Immature natural killer cell (primary cell): ENCODE measurements at regions not wholly inside any gene's neighbourhood (a gene's known extent, or its start where the extent isn't known, plus 50 kb on each side); places are given as distances from the start of the nearest gene placed in this dataset.

Experiments used
- DNase-seq, 3 donors: peaks; one replicate each; pipeline ENCODE4 v3.0.0; 2022; ENCODE audit warnings: mixed read lengths in 1 of 3
- H3K27ac Mint-ChIP-seq, 6 donors: one replicate each; pipeline ENCODE4 v1.8.0; 2020; ENCODE audit warnings: mixed read lengths in 6 of 6, mild to moderate bottlenecking in 5 of 6, inconsistent platforms in 4 of 6, moderate library complexity in 3 of 6
- H3K27me3 Mint-ChIP-seq, 3 donors: one replicate each; pipeline ENCODE4 v1.8.0; 2020 to 2021; ENCODE audit warnings: low read depth in 3 of 3, mild to moderate bottlenecking in 3 of 3, mixed read lengths in 3 of 3, moderate library complexity in 3 of 3, inconsistent platforms in 1 of 3
- H3K36me3 Mint-ChIP-seq, 3 donors: one replicate each; pipeline ENCODE4 v1.8.0; 2020; ENCODE audit warnings: mixed read lengths in 3 of 3, inconsistent platforms in 2 of 3, mild to moderate bottlenecking in 2 of 3
- H3K4me1 Mint-ChIP-seq, 2 donors: one replicate each; pipeline ENCODE4 v1.8.0; 2020; ENCODE audit warnings: inconsistent platforms in 2 of 2, mild to moderate bottlenecking in 2 of 2, mixed read lengths in 2 of 2, moderate library complexity in 1 of 2
- H3K4me3 Mint-ChIP-seq, 5 donors: one replicate each; pipeline ENCODE4 v1.8.0; 2020; ENCODE audit warnings: mild to moderate bottlenecking in 5 of 5, mixed read lengths in 5 of 5, inconsistent platforms in 3 of 5, moderate library complexity in 3 of 5
- H3K9me3 Mint-ChIP-seq, 6 donors: one replicate each; pipeline ENCODE4 v1.8.0; 2020; ENCODE audit warnings: mild to moderate bottlenecking in 6 of 6, mixed read lengths in 6 of 6, inconsistent platforms in 4 of 6, moderate library complexity in 3 of 6

GRCh38 chr4:4782969-4783368 is 76.5 kb upstream of the MSX1 start:
- Mint-ChIP-seq H3K4me3 (no peak overlapping the region), H3K27ac (no peak overlapping the region), H3K36me3 (no peaks in the 10 kb centered on the region), H3K9me3 (peaks cover 3 to 8% (median 5%) of the 10 kb centered on the region in 6 donors), H3K4me1 (no peaks in the 10 kb centered on the region), H3K27me3 (peaks cover 0 to 5% (median 2%) of the 10 kb centered on the region in 3 donors)
- DNase-seq: no peak

GRCh38 chr4:4781936-4782707 is 77.3 kb upstream of the MSX1 start:
- H3K36me3 Mint-ChIP-seq: no peaks in the 10 kb centered on the region
- H3K27me3 Mint-ChIP-seq: peaks cover 0 to 5% (median 0%) of the 10 kb centered on the region in 3 donors
- peaks cover 0 to 3% (median 0%) of the 10 kb centered on the region in 6 donors for H3K9me3 Mint-ChIP-seq
- no peak for DNase-seq
- H3K4me3 Mint-ChIP-seq: no peak overlapping the region
- no peak overlapping the region for H3K27ac Mint-ChIP-seq
- no peaks in the 10 kb centered on the region for H3K4me1 Mint-ChIP-seq

GRCh38 chr4:4780729-4781244 is 78.7 kb upstream of the MSX1 start:
- H3K27ac Mint-ChIP-seq: no peak overlapping the region
- H3K9me3 Mint-ChIP-seq: peaks cover 0 to 2% (median 0%) of the 10 kb centered on the region in 6 donors
- no peak overlapping the region for H3K4me3 Mint-ChIP-seq
- H3K4me1 Mint-ChIP-seq: no peaks in the 10 kb centered on the region
- peaks cover 0 to 5% (median 0%) of the 10 kb centered on the region in 3 donors for H3K27me3 Mint-ChIP-seq
- no peaks in the 10 kb centered on the region for H3K36me3 Mint-ChIP-seq
- DNase-seq: no peak

- no peaks in the 10 kb centered on the region for H3K9me3 Mint-ChIP-seq
- no peak for DNase-seq
- no peaks in the 10 kb centered on the region for H3K36me3 Mint-ChIP-seq
- peaks cover 0 to 5% (median 0%) of the 10 kb centered on the region in 3 donors for H3K27me3 Mint-ChIP-seq
- H3K27ac Mint-ChIP-seq: no peak overlapping the region
- H3K4me1 Mint-ChIP-seq: no peaks in the 10 kb centered on the region
- no peak overlapping the region for H3K4me3 Mint-ChIP-seq
Observed at GRCh38 chr4:4779486-4779885, 80.0 kb upstream of the MSX1 start.

- Mint-ChIP-seq H3K4me1 (no peaks in the 10 kb centered on the region), H3K9me3 (no peaks in the 10 kb centered on the region), H3K36me3 (no peaks in the 10 kb centered on the region), H3K27ac (no peak overlapping the region), H3K4me3 (no peak overlapping the region), H3K27me3 (peaks cover 0 to 5% (median 0%) of the 10 kb centered on the region in 3 donors)
- DNase-seq: no peak
Observed at GRCh38 chr4:4779054-4779453, 80.4 kb upstream of the MSX1 start.

- no peak for DNase-seq
- H3K36me3 Mint-ChIP-seq: no peaks in the 10 kb centered on the region
- no peaks in the 10 kb centered on the region for H3K4me1 Mint-ChIP-seq
- H3K27me3 Mint-ChIP-seq: peaks cover 0 to 5% (median 0%) of the 10 kb centered on the region in 3 donors
- H3K27ac Mint-ChIP-seq: no peak overlapping the region
- no peak overlapping the region for H3K4me3 Mint-ChIP-seq
- H3K9me3 Mint-ChIP-seq: no peaks in the 10 kb centered on the region
Observed at GRCh38 chr4:4778554-4778953, 80.9 kb upstream of the MSX1 start.

GRCh38 chr4:4776934-4777333 is 82.5 kb upstream of the MSX1 start:
- Mint-ChIP-seq H3K27ac (no peak overlapping the region), H3K36me3 (no peaks in the 10 kb centered on the region), H3K4me1 (no peaks in the 10 kb centered on the region), H3K4me3 (no peak overlapping the region), H3K9me3 (no peaks in the 10 kb centered on the region), H3K27me3 (peaks cover 0 to 5% (median 0%) of the 10 kb centered on the region in 3 donors)
- DNase-seq: no peak

GRCh38 chr4:4776335-4776734 is 83.1 kb upstream of the MSX1 start:
- H3K36me3 Mint-ChIP-seq: no peaks in the 10 kb centered on the region
- H3K4me3 Mint-ChIP-seq: no peak overlapping the region

GRCh38 chr4:4775493-4776004 is 83.9 kb upstream of the MSX1 start:
- Mint-ChIP-seq H3K9me3 (no peaks in the 10 kb centered on the region), H3K4me3 (no peak overlapping the region), H3K27ac (no peak overlapping the region), H3K4me1 (no peaks in the 10 kb centered on the region), H3K27me3 (peaks cover 0 to 2% (median 0%) of the 10 kb centered on the region in 3 donors), H3K36me3 (no peaks in the 10 kb centered on the region)
- no peak for DNase-seq

More at GRCh38 chr4:4776335-4776734, 83.1 kb upstream of the MSX1 start:
- Mint-ChIP-seq H3K4me1 (no peaks in the 10 kb centered on the region), H3K27ac (no peak overlapping the region), H3K9me3 (no peaks in the 10 kb centered on the region), H3K27me3 (peaks cover 0 to 5% (median 0%) of the 10 kb centered on the region in 3 donors)
- DNase-seq: no peak

- Mint-ChIP-seq H3K4me3 (no peak overlapping the region), H3K36me3 (no peaks in the 10 kb centered on the region), H3K4me1 (no peaks in the 10 kb centered on the region), H3K27ac (no peak overlapping the region), H3K9me3 (no peaks in the 10 kb centered on the region), H3K27me3 (no peaks in the 10 kb centered on the region)
- DNase-seq: no peak
Observed at GRCh38 chr4:4772534-4772933, 86.9 kb upstream of the MSX1 start.

GRCh38 chr4:4771160-4771559 is 88.3 kb upstream of the MSX1 start:
- no peak overlapping the region for H3K4me3 Mint-ChIP-seq
- H3K9me3 Mint-ChIP-seq: peaks cover 0 to 2% (median 0%) of the 10 kb centered on the region in 6 donors
- no peak overlapping the region for H3K27ac Mint-ChIP-seq
- H3K36me3 Mint-ChIP-seq: peaks cover 0 to 4% (median 0%) of the 10 kb centered on the region in 3 donors
- DNase-seq: no peak
- no peaks in the 10 kb centered on the region for H3K4me1 Mint-ChIP-seq
- H3K27me3 Mint-ChIP-seq: no peaks in the 10 kb centered on the region

- H3K4me3 Mint-ChIP-seq: no peak overlapping the region
- no peak overlapping the region for H3K27ac Mint-ChIP-seq
- peaks cover 0 to 2% (median 0%) of the 10 kb centered on the region in 6 donors for H3K9me3 Mint-ChIP-seq
- no peak for DNase-seq
- no peaks in the 10 kb centered on the region for H3K27me3 Mint-ChIP-seq
- H3K4me1 Mint-ChIP-seq: no peaks in the 10 kb centered on the region
- H3K36me3 Mint-ChIP-seq: peaks cover 0 to 4% (median 0%) of the 10 kb centered on the region in 3 donors
Observed at GRCh38 chr4:4770610-4771009, 88.9 kb upstream of the MSX1 start.

GRCh38 chr4:4766564-4766963 is 92.9 kb upstream of the MSX1 start:
- H3K36me3 Mint-ChIP-seq: peaks cover 0 to 4% (median 0%) of the 10 kb centered on the region in 3 donors

GRCh38 chr4:4765811-4766210 is 93.7 kb upstream of the MSX1 start:
- Mint-ChIP-seq H3K27me3 (peaks cover 2 to 3% (median 3%) of the 10 kb centered on the region in 3 donors), H3K36me3 (peaks cover 0 to 4% (median 0%) of the 10 kb centered on the region in 3 donors), H3K9me3 (peaks cover 0 to 2% (median 0%) of the 10 kb centered on the region in 6 donors), H3K27ac (no peak overlapping the region), H3K4me3 (no peak overlapping the region), H3K4me1 (peaks cover 19% of the 10 kb centered on the region in 2 donors)
- DNase-seq: no peak

More at GRCh38 chr4:4766564-4766963, 92.9 kb upstream of the MSX1 start:
- no peak overlapping the region for H3K4me3 Mint-ChIP-seq
- H3K4me1 Mint-ChIP-seq: peaks cover 19% of the 10 kb centered on the region in 2 donors
- peaks cover 0 to 2% (median 0%) of the 10 kb centered on the region in 6 donors for H3K9me3 Mint-ChIP-seq
- H3K27ac Mint-ChIP-seq: no peak overlapping the region
- no peak for DNase-seq
- peaks cover 2 to 3% (median 3%) of the 10 kb centered on the region in 3 donors for H3K27me3 Mint-ChIP-seq
